ENCODE measurements at regions not wholly inside any gene's neighbourhood (a gene's known extent, or its start where the extent isn't known, plus 50 kb on each side); places are given as distances from the start of the nearest gene placed in this dataset.
"Not testable (repeated sequence)": the region's sequence is repeated elsewhere in the genome, so short reads cannot be mapped to it uniquely, and the experiment has no call there.

DNA sequence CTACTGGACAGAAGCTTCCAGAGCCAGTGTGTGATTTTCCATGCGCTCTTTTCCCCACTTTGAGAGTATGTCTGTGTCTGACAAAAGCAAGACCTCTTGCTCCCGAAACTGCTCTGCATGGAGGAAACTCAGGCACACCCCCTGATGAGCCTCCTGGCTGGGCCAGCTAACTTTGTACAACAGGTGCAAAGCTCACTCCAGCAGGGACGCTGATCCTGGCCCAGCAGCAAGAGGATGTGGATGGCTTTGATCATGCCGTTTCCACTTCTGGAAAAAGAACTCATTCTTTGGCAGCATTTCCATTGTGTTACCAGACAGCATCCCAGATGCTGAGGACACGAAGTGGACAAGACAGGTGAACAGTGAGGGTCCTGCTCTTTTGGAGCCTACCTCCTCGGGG is 103.1 kb downstream of the TLR5 start:
- Histone ChIP-seq H3K36me3 (ENCODE audit: insufficient read depth, low read length) (no peaks in the 10 kb centered on the region), H2AFZ (ENCODE audit: low read length) (no peak overlapping the region), H3K27me3 (ENCODE audit: insufficient read depth, low read length) (peaks cover 36% of the 10 kb centered on the region), H3K79me2 (ENCODE audit: insufficient read depth, low read length) (no peaks in the 10 kb centered on the region), H3K9me3 (ENCODE audit: low read depth, low read length) (no peaks in the 10 kb centered on the region), H3K4me2 (ENCODE audit: insufficient read depth, low read length) (no peak overlapping the region), H3K4me3 (ENCODE audit: insufficient read depth, low read length) (no peak overlapping the region), H3K4me1 (ENCODE audit: insufficient read depth, low read length) (no peaks in the 10 kb centered on the region), H3K27ac (ENCODE audit: low read depth, low read length) (no peak overlapping the region), H4K20me1 (ENCODE audit: insufficient read depth, low read length) (no peaks in the 10 kb centered on the region)
- TF ChIP-seq, protein P1, sequence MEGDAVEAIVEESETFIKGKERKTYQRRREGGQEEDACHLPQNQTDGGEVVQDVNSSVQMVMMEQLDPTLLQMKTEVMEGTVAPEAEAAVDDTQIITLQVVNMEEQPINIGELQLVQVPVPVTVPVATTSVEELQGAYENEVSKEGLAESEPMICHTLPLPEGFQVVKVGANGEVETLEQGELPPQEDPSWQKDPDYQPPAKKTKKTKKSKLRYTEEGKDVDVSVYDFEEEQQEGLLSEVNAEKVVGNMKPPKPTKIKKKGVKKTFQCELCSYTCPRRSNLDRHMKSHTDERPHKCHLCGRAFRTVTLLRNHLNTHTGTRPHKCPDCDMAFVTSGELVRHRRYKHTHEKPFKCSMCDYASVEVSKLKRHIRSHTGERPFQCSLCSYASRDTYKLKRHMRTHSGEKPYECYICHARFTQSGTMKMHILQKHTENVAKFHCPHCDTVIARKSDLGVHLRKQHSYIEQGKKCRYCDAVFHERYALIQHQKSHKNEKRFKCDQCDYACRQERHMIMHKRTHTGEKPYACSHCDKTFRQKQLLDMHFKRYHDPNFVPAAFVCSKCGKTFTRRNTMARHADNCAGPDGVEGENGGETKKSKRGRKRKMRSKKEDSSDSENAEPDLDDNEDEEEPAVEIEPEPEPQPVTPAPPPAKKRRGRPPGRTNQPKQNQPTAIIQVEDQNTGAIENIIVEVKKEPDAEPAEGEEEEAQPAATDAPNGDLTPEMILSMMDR (IDR thresholded peaks at IDR 0.05; ENCODE audit: extremely low read depth, low read depth, low read length), result no peak
- DNase-seq (ENCODE audit: insufficient read length, low spot score, missing footprints), result no peak

DNA sequence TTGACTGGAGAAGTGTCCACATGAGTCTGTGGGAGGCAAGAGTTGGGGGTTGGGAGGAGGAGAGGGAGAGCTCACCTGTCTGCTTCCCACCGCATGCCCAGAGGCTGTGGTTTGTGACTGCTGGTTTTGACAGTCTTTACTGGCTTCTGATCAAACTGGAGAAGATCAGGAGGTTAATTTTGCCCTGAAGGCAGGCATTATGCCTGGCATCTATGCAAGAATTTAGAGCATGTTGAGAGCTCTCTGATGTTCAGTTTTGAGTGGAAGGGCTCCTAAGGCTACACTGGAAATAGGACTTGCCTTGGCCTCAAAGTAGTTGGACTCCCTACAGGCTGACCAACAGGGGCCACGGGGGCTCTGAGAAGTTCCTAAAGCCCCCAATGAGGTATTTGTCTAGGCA is 101.6 kb downstream of the TLR5 start:
- Histone ChIP-seq H3K9me3 (ENCODE audit: low read depth, low read length) (no peaks in the 10 kb centered on the region), H3K4me3 (ENCODE audit: insufficient read depth, low read length) (no peak overlapping the region), H4K20me1 (ENCODE audit: insufficient read depth, low read length) (no peaks in the 10 kb centered on the region), H3K79me2 (ENCODE audit: insufficient read depth, low read length) (no peaks in the 10 kb centered on the region), H3K4me1 (ENCODE audit: insufficient read depth, low read length) (no peaks in the 10 kb centered on the region), H2AFZ (ENCODE audit: low read length) (no peak overlapping the region), H3K36me3 (ENCODE audit: insufficient read depth, low read length) (no peaks in the 10 kb centered on the region), H3K4me2 (ENCODE audit: insufficient read depth, low read length) (no peak overlapping the region), H3K27ac (ENCODE audit: low read depth, low read length) (no peak overlapping the region), H3K27me3 (ENCODE audit: insufficient read depth, low read length) (peaks cover 33% of the 10 kb centered on the region)
- TF ChIP-seq, protein P1 (IDR thresholded peaks at IDR 0.05; ENCODE audit: extremely low read depth, low read depth, low read length), result no peak
- DNase-seq (ENCODE audit: insufficient read length, low spot score, missing footprints), result no peak

DNA sequence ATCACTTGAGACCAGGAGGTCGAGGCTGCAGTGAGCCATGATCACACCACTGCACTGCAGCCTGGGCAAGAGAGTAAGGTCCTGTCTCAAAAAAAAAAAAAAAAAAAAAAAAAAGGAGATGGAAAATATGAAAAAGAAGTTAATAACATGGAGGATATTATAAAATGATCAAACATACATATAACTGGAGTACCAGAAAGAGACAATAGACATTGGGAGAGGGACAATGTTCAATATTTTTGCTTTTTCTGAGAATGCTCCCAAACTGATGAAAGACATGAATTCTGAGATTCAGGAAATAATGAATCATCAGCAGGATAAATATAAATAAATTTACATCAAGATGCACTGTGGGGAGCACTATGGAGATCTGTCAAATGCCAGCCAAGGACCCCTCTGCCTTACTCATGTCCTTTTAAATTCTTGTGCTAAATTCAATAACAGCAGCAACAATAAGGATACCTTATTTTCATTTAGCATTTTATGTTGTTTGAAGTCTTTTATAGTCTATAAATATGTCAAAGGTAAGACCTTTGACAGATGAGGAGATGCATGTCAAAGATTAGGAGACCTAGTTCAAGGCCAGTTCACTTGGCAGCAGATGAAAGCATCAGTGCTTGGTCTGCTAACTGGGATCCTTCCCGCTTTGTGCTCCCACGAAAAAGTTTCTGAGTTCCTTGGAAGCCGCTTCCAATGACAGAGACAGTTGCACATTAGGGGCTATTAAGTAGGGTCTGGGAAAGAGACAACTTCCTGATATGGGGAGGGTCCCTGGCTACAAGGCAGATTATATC is 97.7 kb downstream of the TLR5 start:
- no peak overlapping the region for H3K27ac ChIP-seq (ENCODE audit: low read depth, low read length)

DNA sequence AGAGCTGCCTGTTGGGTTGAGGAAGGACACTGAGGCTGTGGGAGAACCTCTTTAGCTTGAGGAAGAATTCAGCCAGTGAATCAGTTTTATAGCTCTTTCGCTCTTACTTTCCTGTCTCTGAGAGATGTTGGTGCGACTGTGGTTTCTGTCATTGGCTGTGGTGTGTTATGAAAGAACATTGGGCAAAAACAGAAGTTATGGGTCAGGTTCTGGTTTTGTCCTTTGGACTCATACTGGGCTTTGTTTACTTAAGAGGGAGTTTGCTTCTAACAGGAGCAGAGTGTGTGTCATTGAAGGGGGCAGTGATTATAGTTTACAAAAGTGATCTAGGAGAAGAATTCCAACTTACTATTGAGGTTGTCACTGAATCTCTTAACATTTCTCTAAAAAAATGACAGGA is 97.0 kb downstream of the TLR5 start:
- no peaks in the 10 kb centered on the region for H3K79me2 ChIP-seq (ENCODE audit: insufficient read depth, low read length)
- no peak overlapping the region for H3K4me3 ChIP-seq (ENCODE audit: insufficient read depth, low read length)
- no peak overlapping the region for H2AFZ ChIP-seq (ENCODE audit: low read length)
- H3K4me2 ChIP-seq (ENCODE audit: insufficient read depth, low read length), result no peak overlapping the region
- H3K36me3 ChIP-seq (ENCODE audit: insufficient read depth, low read length), result no peaks in the 10 kb centered on the region
- no peaks in the 10 kb centered on the region for H3K4me1 ChIP-seq (ENCODE audit: insufficient read depth, low read length)
- no peak overlapping the region for H3K27ac ChIP-seq (ENCODE audit: low read depth, low read length)
- TF ChIP-seq, protein P1 (IDR thresholded peaks at IDR 0.05; ENCODE audit: extremely low read depth, low read depth, low read length), result no peak
- peaks cover 15% of the 10 kb centered on the region for H3K27me3 ChIP-seq (ENCODE audit: insufficient read depth, low read length)
- no peak for DNase-seq (ENCODE audit: insufficient read length, low spot score, missing footprints)
- H4K20me1 ChIP-seq (ENCODE audit: insufficient read depth, low read length), result no peaks in the 10 kb centered on the region
- no peaks in the 10 kb centered on the region for H3K9me3 ChIP-seq (ENCODE audit: low read depth, low read length)

More for the DNA sequence above, 97.7 kb downstream of the TLR5 start:
- no peak for DNase-seq (ENCODE audit: insufficient read length, low spot score, missing footprints)
- no peak overlapping the region for H3K4me3 ChIP-seq (ENCODE audit: insufficient read depth, low read length)
- H3K9me3 ChIP-seq (ENCODE audit: low read depth, low read length), result no peaks in the 10 kb centered on the region
- H3K79me2 ChIP-seq (ENCODE audit: insufficient read depth, low read length), result no peaks in the 10 kb centered on the region
- no peaks in the 10 kb centered on the region for H4K20me1 ChIP-seq (ENCODE audit: insufficient read depth, low read length)
- H3K36me3 ChIP-seq (ENCODE audit: insufficient read depth, low read length), result no peaks in the 10 kb centered on the region
- no peak overlapping the region for H3K4me2 ChIP-seq (ENCODE audit: insufficient read depth, low read length)
- no peak overlapping the region for H2AFZ ChIP-seq (ENCODE audit: low read length)
- peaks cover 17% of the 10 kb centered on the region for H3K27me3 ChIP-seq (ENCODE audit: insufficient read depth, low read length)
- no peaks in the 10 kb centered on the region for H3K4me1 ChIP-seq (ENCODE audit: insufficient read depth, low read length)
- TF ChIP-seq, protein P1 (IDR thresholded peaks at IDR 0.05; ENCODE audit: extremely low read depth, low read depth, low read length), result no peak

DNA sequence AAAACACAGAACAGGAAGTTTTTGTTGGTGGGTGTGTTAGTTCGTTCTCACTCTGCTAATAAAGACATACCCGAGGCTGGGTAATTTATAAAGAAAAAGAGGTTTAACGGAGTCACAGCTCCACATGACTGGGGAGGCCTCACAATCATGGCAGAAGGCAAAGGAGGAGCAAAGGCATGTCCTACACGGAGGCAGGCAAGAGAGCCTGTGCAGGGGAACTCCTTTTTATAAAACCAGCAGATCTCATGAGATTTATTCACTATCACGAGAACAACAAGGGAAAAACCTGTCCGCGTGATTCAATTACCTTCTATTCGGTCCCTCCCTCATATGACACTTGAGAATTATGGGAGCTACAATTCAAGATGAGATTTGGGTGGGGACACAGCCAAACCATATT is 96.6 kb downstream of the TLR5 start:
- H3K4me1 ChIP-seq (ENCODE audit: insufficient read depth, low read length); H3K36me3 ChIP-seq (ENCODE audit: insufficient read depth, low read length); H4K20me1 ChIP-seq (ENCODE audit: insufficient read depth, low read length); H3K4me2 ChIP-seq (ENCODE audit: insufficient read depth, low read length); H3K79me2 ChIP-seq (ENCODE audit: insufficient read depth, low read length); H2AFZ ChIP-seq (ENCODE audit: low read length); DNase-seq (ENCODE audit: insufficient read length, low spot score, missing footprints); H3K4me3 ChIP-seq (ENCODE audit: insufficient read depth, low read length); H3K9me3 ChIP-seq (ENCODE audit: low read depth, low read length); H3K27ac ChIP-seq (ENCODE audit: low read depth, low read length): not testable (repeated sequence)
- peaks cover 13% of the 10 kb centered on the region for H3K27me3 ChIP-seq (ENCODE audit: insufficient read depth, low read length)
